GM18499 (cell line): ENCODE measurements at regions not wholly inside any gene's neighbourhood (a gene's known extent, or its start where the extent isn't known, plus 50 kb on each side); places are given as distances from the start of the nearest gene placed in this dataset.

ENCODE experiments used
- ATAC-seq: cut with Tn5 transposase; IDR thresholded peaks from one replicate; pipeline ENCODE4 v1.9.1; 2021; ENCODE audit warnings: moderate number of reproducible peaks; ENCODE audit not compliant: insufficient read depth, unreplicated experiment

DNA sequence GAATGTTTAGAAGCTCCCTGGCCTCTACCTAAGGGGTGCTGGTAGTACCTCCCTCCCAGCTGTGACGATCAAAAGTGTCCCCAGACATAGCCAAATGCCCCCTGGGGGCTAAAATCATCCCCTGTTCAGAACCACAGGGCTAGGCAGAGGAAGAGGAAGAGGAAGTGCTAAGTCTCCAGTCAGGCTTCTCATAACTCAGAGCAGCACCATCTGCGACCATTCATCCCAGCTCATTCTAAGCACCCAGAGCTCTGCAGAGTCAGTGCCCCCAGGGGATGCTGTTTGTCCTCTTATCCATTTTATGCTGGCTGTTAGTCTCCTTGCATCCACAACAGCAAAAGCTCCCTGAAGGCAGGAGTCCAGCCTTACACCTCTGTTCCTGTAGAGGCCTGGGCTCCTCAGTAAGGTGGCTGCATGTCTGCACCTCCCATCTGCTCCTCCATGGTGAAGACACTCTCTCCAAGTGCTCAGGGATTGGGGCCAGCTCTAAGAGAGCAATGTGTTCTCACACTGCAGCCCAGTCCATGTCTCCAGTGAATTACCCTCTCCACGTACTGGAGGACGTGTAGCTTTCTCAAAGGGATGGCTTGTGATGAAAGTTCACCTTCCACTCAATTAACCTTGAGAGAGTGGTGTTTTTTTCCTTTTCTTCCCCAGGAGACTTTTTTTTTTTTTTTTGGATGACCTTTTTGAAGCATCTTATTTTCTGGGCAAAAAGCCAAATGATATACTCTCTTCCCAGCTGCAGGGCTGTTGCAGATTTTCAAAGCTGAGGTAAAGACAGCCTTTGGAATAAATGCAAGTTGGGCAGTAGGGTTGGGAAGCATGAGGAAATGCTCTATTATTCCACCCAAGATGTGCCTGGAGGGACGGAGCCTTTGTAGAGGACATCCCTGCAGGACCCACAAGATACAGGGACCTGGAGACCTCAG is 158.9 kb upstream of the SLC14A2 start:
- ATAC-seq, result no peak

DNA sequence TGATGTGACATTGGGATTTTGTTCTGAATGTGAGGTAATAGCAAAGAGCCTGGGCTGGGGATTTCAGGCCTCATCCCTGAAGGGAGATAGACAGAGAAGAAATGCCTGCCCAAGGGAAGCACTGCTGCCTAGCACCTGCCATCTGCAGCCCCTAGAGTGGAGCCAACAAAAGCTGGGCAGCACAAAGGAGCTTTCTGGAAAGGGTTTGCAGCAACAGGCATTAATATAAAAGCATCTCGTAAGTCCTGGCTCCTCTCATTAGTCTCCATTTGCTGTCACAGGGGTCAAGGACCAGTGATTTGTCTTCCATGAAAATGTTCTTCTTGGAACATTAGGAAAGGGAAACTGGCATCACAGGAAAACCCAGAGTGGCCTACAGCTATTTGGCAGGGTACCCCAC is 157.2 kb upstream of the SLC14A2 start:
- ATAC-seq, result no peak

DNA sequence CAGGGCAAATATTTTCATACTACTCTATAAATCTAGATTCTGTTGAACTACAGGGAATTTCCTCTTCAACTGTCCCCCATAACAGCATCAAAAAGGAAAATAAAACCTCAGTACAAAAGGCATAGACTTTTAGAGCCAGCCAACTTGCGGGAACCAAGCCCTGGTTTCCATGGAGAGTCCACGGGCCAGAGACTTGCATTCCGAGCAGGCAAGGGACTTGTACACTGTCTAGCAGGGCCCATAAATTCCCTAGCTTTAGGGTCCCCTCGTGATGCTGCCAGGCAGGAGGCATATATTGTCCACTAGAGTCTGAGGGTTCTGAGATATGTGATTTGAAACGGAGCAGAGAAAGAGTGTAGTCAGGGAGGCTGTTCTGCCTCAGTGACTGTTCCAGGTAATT is 153.1 kb upstream of the SLC14A2 start:
- ATAC-seq, result no peak

DNA sequence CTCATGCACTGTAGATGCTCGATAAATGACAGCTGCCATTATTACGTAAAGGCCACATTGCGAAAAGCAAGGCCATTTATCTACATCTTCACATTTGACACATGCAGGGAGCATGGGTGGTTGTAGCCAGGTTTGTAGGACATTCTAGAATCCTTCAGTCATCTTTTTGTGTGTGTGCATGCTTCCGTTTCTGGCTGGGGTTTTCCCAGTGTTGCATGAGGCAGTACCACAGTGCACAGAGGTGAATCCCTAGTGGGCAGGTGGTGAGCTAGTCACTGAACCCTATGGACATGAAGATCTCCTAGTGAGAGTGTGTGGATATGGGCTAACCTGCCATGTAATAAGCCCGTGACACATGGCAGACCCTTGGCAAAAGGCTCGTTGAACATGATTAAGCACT is 151.8 kb upstream of the SLC14A2 start:
- no peak for ATAC-seq

DNA sequence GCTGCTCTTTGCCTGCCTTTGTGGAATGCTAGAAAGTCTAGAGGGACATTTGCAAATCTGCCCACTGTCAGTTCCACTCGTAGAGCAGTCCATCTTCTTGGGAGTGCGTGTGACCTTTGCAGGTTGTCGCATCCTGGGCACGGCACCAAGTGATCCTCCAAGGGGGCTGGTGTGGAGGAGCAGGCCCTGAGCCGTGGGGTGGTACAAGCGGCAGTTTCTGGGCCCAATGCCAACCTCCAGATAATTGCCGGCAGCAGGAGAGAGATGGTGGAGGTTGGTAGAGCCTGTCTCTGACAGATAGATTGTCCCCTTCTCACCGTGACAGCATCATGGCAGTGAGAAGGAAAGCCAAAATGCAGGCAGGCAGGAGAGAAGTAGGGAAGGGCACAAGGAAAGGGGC is 150.7 kb upstream of the SLC14A2 start:
- ATAC-seq, result no peak

DNA sequence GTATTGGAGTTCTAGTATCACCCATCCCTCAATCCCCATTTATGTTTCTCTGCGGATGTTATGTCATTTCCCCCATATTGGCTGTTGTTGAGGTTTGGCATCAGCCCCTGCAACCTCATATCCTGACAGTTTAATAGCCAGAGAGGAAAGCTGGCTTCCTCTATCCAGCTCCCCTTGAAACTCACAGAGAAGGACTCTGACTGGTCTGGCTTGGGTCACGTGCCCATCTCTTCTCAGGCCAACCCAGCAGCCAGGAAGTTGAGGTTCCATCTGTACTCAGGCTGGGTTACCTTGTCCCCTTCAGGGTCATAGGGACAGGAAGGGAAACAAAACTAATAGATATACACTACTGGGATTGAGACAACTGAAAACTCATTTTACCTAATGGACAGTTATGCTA is 148.0 kb upstream of the SLC14A2 start:
- ATAC-seq, result no peak

DNA sequence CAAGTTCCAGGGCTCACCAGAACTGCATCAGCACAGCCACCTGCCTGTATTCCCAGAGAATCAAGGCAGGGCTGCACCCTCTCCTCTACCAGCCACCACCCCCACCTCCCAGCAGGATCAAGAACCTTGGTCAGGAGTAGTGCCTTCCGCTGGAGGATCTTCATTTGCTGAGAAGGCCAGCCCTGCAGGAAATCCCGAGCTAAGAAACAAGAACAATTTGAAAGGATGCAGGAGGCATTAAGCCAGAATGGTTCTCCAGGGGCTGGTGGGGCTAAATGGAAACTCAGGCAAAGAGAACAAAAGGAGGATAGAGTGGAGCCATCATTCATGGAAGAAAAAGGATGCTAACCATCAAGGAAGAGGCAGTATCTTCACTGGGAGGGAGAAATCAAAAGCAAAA is 147.3 kb upstream of the SLC14A2 start:
- ATAC-seq, result no peak

DNA sequence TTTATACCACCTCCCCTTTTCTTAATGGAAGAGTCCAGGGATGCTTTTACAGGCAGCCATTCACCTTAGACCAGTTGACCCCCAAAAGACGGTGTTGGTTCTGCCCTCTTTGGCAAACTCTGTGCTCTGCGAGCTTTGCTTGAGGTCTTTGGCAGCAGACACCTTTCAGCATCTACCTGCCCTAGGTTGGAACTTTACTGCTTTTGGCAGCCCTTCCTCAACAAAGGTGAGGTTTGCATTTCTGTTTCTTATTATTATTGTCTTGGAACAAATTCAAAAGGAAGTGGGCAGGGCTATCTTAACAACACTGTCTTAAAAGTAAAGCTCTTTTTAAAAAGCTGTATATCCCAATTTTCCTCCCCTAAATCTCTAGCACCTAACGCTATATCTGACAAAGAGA is 136.4 kb upstream of the SLC14A2 start:
- ATAC-seq, result no peak

DNA sequence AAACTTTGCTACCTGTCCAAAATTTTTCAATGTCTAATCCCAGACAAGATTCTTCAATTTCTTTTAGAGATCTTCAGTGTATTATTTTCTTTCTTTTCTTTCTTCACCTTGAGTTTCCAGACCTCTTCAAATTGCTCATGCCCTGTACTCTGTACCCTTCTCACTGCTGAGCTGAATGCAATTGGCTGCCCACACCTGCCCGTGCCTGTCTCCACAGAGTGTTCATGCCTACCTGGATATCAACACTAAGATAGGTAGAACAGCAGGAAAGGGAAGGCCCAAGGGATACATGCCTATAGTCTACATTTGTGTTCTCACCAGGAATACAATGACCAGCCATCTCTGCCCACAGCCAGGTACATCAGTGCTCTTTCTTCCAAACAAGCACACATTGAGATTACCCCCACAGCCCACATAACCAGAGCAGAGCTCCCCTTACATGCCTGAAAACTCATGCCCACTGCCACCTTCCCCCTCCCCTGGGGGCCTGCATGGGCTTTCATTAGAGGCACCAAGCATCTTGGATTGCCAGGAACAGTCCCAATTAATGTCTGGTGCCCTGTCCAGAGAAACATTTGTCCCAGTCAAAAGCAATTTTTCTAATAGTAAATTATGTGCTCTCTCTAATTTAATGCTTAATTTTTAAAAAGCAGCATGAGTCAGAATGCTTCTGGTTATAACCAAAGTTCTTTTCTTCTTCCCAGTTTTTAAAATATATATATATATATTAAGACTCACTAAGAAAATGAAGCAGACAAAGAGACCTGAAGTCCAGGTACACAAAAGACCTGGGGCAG is 134.9 kb upstream of the SLC14A2 start:
- no peak for ATAC-seq

DNA sequence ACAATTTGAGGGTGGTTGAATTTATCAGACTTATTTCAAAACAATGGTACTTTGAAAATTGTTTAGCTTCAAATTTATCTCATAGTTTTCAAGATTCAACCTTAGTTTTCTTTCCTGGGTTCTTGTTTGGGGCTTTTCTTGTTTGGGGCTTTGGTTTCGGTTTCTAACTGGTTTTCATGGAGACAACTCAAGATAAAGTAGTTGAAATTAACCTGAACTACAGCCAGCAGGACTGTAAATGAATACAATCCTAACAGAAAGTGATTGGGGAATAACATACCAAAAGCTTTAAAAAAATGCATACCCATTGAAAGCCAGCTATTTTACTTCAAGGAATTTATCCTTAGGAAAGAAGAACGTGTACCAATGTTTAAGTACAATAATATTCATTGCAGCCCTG is 133.5 kb upstream of the SLC14A2 start:
- ATAC-seq, result no peak

DNA sequence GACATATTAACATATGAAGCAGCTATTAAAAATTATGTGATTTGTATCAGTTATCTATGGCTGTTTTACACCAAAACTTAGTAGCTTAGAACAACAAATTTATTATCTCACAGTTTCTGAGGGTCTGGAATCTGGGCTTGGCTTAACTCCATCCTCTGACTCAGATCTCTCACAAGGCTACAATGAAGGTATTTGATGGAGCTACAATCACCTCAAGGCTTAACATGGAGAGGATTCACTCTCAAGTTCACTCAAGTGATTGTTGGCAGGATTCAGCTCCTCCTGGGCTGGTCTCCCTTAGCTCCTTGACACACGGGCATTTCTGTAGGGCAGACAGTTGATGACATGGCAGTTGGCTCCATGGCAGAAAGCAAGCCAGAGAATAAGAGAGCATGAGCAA is 133.0 kb upstream of the SLC14A2 start:
- no peak for ATAC-seq

DNA sequence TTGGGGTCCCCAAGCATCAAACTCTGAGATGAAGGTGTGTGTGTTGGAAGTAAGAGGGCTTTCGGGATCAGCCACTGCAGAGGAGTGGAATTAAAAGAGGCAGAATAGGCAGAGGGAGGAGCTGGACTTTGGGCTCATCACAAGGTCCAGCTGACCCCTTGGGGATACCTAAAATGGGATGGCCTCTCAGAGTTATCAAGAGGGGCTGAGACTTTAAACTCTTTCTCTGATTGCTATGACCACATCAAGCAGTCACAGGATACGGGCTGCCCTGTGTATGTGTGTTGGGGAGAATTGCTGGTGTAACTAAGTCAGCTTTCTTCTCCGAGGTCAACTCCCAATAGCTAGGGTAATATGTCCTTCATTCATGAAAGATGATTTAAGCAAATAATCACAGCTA is 127.7 kb upstream of the SLC14A2 start:
- no peak for ATAC-seq

DNA sequence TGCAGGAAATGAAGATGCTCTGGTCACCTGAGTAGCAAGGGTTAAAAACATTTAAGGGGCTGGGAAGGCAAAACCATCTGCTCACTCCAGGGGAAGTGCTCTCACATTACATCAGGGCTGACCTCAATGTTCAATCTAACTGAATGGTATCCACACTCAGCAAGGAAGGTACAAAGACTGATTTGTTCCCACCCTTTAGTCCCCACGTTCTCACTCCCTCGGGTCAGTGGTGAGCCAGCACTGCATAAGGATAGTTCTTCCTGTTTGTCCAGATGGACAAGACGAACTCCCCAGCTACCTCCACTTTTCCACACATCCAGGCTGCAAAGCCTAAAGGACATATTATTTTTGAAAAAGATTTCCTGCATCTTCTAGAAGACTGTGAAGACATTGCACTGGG is 126.6 kb upstream of the SLC14A2 start:
- ATAC-seq, result no peak

DNA sequence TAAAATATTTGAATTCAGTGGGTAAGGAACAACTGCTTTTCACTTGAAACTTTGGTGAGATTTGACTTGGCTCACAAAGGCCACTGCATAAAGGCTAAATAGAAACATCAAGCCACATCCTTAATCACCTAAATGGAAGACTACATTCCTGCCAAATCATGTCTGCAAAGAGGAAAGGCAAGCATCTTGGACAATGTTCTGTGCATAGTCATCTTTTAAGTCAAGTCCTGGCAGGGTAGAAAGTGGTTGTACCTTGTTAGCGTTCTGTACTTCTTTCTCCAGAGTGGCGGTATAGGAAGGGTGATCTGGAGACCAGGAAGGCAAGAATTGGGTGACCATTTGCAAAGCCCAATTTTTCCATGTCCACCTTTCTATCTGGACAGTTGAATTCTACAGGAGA is 121.4 kb upstream of the SLC14A2 start:
- ATAC-seq, result no peak

DNA sequence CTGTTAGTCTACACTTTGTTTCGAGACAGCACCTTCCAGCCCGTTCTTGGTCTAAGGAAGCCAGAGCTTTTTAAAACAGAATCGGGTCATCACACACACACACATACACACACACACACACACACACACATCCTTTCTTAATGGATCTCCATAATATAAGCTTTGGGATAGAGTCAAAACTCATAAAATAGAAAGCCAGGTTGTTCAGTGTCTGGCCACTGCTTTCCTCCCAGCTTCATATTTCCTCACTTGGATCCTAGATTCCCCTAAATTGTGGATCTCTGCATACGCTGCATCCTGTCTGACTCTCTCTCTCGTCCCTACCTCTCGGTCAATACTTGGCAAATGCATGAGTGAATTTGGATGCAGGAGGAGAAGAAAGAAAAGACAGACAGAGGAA is 120.5 kb upstream of the SLC14A2 start:
- no peak for ATAC-seq

DNA sequence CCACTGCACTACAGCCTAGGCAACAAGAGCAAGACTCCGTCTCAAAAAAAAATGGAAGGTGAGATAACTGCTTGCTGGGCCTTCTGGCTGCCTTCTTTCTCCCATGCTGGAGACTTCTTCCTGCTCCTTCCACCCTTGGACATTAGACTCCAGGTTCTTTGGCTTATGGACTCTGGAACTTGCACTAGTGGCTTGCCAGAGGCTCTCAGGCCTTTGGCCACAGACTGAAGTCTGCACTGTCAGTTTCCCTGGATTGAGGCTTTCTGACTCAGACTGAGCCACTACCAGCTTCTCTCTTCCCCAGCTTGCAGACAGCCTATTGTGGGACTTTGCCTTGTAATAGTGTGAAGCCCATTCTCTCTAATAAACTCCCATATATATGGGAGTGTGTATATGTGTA is 118.5 kb upstream of the SLC14A2 start:
- ATAC-seq, result no peak

DNA sequence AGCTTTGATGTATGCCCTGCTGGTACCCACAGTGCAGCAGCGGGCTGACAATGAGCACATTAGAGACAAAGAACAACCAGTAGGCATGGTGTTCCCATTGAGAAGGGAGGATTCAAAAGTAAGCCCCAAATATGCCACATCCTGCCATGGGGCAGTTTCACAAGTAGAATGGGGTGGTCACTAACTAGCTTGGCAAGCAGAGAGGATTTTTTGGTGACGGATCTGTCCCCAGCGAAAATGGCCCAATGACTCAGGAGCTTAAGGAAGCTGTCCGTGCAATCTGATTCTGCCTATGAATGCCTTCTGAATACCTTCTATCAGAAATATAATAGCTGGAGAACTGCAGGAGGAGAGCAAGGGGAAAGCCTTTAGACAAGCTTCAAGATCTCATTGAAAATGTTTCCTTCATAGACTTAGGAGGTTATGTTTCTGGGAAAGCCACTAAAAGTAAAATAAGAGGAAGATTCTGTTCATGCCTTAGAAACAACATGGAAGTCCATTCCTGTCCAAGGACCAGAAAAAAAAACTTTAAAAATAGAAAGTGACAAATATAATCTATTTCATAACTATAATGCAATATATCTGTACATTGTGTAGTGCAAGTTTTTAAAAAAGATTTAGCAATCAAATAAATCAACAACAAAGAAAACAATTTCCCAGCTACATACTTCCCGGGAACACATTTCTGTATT is 117.5 kb upstream of the SLC14A2 start:
- ATAC-seq, result no peak

DNA sequence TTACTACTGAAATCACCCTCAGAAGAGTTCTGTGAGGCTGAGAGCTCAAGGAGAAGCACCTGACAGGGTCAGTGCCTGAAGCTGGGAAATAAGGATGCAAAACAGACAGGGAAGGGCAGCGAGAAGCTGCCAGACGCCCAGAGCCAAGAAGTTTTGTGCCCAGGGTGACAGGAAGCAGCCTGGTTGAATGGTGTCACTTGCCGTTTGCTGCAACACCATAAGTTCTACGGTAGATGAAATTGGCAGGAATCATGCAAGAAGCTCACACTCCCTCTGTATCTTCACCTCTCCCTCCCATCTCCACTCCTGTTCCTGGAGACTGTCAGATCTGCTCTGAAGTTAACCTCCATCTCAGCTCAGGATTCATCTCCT is 117.0 kb upstream of the SLC14A2 start:
- no peak for ATAC-seq

DNA sequence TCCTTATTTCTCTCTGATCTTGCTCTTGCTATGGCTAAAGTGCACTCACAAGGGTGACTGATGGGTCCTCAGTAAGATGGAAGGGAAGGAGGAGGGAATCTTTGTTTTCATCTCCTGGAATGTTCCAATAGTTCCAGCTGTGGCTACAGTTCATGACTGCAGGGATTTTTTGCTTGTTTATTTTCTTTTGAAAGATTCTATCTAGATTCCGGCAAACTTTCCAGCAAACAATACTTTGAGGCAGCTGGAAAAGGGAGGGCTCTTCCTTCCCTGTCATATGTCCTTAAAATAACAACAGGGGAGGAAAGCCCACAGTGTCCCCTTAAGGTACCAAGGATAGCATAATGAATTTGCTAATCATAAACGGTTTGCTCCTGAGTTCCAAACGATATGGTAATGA is 111.3 kb upstream of the SLC14A2 start:
- ATAC-seq, result no peak

DNA sequence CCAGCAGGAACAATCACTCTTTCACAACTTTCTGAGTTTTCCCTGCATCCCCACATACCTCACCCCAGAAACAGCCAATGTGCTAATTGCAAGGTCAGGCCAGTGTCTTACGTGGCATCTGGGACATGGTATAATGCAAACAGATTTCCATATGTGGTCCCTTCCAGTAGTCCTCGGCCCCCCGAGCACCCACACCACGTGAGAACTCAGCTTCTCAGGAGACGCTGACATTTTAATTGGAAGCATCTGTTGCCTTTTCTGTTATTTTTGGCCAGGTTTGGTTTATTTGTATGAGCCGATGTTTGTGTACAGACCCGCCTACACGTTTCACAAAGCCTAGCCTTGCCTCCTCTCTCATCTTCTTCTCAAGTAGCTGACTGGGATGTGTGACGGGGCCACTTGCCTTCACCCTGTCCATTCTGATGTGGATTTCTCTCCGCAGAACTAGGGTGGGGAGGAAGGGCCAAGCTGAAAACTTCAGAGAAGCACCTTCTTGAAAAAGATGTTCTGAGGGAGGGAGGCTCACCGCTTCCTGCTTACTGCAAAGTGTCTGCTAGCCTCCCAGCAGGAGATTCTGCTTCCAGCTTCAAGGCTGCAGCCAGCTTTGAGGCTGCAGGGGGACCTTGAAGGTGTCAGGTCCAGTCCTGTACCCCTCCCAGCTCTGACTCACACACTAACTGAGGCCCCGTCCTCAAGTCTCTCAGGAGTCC is 109.6 kb upstream of the SLC14A2 start:
- ATAC-seq, result no peak

DNA sequence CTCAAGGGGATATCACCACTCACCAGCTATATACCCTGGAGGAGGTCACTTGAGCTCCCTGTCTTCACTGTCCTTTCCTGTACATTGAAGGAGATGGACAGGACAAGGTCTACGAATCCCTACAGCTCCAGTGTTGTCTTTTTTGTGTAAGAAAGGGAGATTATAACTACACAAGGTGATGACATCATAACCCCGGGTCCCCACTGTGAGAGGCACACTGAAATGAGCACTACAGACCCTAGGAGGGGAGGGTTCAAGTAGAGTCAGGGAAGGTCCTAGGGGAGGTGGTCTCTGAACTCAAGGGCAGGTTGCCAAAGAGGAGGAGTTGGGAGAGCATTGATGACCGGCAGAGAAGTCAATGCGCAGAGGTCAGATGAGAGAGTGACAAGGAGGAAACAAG is 108.3 kb upstream of the SLC14A2 start:
- ATAC-seq, result no peak
